ENCODE measurements at regions not wholly inside any gene's neighbourhood (a gene's known extent, or its start where the extent isn't known, plus 50 kb on each side); places are given as distances from the start of the nearest gene placed in this dataset.

GRCh38 chr9:108631496-108632285 is 224.1 kb downstream of the ACTL7B start:
- no peak overlapping the region for H3K4me3 ChIP-seq (ENCODE audit: low read depth, low read length)
- DNase-seq (ENCODE audit: low read depth), result no peak

DNA sequence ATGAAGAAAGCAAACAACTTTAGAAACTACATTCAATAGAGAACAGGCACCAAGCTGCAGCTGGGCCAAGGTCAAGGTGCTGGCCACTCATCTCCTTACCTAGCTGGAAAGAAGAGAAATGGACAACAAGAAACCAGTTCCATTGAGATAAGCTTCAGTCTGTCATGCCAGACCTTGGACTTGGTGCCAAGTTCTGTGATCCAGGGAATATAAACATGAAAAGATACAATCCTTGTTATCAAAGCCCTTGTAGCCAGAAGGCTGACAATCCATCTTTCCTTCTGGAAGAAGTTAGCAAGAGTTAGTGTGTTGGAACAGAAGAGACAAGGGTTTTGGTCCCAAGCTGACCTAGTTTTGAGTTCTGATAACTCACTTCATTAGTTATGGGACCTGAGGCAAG is 227.5 kb downstream of the ACTL7B start:
- H3K4me3 ChIP-seq (ENCODE audit: low read depth, low read length), result no peak overlapping the region
- DNase-seq (ENCODE audit: low read depth), result no peak

DNA sequence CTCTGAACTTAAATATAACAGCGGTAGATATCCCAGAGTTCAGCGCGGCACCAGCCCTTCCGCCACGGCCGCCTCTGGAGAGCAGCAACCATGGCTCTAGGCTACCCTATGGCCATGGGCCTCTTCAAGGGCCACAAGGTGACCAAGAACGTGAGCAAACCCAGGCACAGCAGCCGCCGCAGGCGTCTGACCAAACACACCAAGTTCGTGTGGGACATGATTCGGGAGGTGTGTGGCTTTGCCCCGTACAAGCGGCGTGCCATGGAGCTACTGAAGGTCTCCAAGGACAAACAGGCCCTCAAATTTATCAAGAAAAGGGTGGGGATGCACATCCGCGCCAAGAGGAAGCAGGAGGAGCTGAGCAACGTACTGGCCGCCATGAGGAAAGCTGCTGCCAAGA is 229.0 kb downstream of the ACTL7B start:
- H3K4me3 ChIP-seq (ENCODE audit: low read depth, low read length), result no peak overlapping the region
- no peak for DNase-seq (ENCODE audit: low read depth)

- H3K4me3 ChIP-seq (ENCODE audit: low read depth, low read length), result no peak overlapping the region
- DNase-seq (ENCODE audit: low read depth), result no peak
These were observed 233.6 kb downstream of the ACTL7B start for GRCh38 chr9:108621991-108622855.

- no peak overlapping the region for H3K4me3 ChIP-seq (ENCODE audit: low read depth, low read length)
- no peak for DNase-seq (ENCODE audit: low read depth)
These were observed 235.0 kb downstream of the ACTL7B start for GRCh38 chr9:108620767-108621166.

DNA sequence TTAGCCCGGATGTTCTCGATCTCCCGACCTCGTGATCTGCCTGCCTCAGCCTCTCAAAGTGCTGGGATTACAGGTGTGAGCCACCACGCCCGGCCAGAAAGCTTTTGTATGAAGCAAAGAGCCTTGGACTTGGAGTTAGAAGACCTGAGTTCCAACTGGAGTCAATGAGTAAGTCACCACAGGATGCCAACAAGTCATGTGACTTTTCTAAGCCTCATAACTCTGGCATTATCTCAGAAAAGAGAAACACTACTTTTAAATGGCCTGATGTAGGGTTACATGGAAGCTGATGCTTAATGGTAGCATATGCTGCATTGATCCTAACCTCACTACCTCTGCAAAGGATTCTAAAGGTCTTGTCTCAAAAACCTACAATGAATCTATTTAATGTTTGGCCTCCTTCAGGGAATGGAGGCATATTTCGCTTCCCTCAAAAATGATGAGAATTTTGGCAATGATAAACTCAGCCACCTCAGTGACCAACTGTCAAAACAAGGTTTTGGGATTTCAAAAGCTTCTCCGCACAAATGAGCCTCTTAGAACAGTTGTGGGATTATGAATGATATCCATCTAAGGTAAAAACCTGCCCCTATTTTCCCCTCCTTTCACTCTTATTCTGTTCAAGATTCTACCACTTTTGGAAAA is 236.8 kb downstream of the ACTL7B start:
- no peak overlapping the region for H3K4me3 ChIP-seq (ENCODE audit: low read depth, low read length)
- no peak for DNase-seq (ENCODE audit: low read depth)

DNA sequence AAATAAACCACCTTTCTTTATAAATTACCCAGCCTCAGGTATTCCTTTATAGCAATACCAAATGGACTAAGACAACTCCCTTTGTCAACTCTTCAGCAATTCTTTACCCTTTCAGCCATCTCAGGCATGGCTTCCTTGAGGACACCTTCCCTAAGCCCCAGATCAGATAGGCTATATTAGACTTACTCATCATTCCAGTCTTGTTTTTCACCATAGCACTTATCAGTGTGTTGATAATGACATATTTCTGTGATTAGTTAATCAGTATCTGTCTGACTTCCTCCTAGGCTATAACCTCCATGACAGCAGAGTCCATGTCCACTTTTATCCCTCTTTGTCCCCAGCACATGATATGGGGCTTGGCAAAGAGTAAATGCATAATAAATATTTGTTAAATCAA is 238.1 kb downstream of the ACTL7B start:
- no peak overlapping the region for H3K4me3 ChIP-seq (ENCODE audit: low read depth, low read length)
- DNase-seq (ENCODE audit: low read depth), result no peak

- DNase-seq (ENCODE audit: low read depth), result no peak
- H3K4me3 ChIP-seq (ENCODE audit: low read depth, low read length), result no peak overlapping the region
These were observed 240.6 kb downstream of the ACTL7B start for GRCh38 chr9:108615152-108615551.

- no peak for DNase-seq (ENCODE audit: low read depth)
- no peak overlapping the region for H3K4me3 ChIP-seq (ENCODE audit: low read depth, low read length)
These were observed 243.3 kb downstream of the ACTL7B start for GRCh38 chr9:108612513-108612912.

GRCh38 chr9:108609897-108610253 is 245.9 kb downstream of the ACTL7B start:
- DNase-seq (ENCODE audit: low read depth), result no peak
- H3K4me3 ChIP-seq (ENCODE audit: low read depth, low read length), result no peak overlapping the region

DNA sequence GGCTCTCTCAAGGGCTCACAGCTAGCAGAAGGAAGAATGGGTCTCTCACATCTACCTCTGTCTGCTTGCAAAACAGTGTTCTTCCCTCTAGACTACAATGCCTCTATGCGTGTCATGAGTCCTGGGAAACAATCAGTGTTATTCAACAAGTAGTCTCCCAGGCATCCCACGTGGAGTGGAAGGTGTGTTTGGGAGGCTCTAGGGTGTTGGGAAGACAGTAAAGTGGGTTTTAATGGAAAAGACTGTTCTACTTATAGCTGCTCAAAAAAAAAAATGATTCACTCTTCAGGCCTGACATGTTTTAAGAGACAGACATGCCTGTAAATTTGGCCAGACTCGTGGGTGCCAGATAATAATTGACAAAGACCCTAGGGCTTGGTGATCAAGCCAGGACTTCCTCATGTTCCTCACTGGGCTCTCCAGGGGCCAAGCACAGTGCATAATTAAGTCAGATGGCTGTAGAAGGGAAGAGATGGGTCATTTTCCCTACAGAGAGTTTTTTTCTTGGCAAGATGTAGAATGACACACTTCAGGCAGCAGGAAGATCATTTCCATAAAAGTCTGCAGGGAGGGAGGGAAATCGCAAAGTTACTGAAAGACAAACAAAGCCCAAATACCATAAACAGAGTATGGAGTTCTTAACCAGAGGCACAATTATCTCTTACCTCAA is 246.4 kb downstream of the ACTL7B start:
- no peak overlapping the region for H3K4me3 ChIP-seq (ENCODE audit: low read depth, low read length)
- no peak for DNase-seq (ENCODE audit: low read depth)

GRCh38 chr9:108607607-108608006 is 248.2 kb downstream of the ACTL7B start:
- no peak overlapping the region for H3K4me3 ChIP-seq (ENCODE audit: low read depth, low read length)
- DNase-seq (ENCODE audit: low read depth), result no peak

DNA sequence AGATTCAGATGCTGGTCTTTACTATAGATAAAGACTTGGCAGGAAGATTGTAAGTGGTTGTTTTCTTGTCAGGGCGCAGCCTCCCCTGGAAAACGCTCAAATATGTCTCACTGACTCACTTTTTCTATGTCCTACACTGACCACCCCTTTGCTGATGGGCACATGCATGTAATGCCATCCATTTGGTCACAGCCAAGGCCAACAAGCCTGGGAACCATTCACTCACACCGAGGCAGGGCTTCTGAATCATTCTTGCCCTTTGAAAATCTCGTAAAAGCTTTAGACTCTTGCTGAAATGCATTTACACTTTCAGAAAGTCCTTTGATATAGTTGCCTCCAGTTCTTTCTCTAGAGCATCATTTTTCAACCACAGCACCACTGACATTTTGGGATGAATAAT is 249.4 kb downstream of the ACTL7B start:
- no peak overlapping the region for H3K4me3 ChIP-seq (ENCODE audit: low read depth, low read length)
- DNase-seq (ENCODE audit: low read depth), result no peak

DNA sequence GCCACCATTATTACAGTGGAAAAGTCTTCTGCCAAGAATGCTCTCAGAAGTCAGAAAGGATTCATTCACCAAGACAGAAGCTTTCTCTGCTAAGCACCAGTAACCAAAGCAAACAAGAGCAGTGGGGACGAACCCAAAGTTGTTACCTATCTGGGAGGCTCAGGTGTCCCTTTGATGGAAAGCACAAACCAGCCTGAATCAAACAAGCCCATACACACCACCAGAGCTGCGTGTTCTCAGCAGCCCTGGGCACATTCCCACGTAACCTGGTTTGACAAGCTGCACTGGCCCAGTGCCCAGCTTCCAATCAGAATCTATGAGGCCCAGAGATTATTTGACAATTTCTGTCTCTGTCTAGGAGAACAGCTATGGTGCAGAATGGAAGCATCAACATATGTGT is 252.6 kb downstream of the ACTL7B start:
- no peak for DNase-seq (ENCODE audit: low read depth)
- no peak overlapping the region for H3K4me3 ChIP-seq (ENCODE audit: low read depth, low read length)

GRCh38 chr9:108600896-108601295 is 254.9 kb downstream of the ACTL7B start:
- DNase-seq (ENCODE audit: low read depth), result no peak
- no peak overlapping the region for H3K4me3 ChIP-seq (ENCODE audit: low read depth, low read length)

DNA sequence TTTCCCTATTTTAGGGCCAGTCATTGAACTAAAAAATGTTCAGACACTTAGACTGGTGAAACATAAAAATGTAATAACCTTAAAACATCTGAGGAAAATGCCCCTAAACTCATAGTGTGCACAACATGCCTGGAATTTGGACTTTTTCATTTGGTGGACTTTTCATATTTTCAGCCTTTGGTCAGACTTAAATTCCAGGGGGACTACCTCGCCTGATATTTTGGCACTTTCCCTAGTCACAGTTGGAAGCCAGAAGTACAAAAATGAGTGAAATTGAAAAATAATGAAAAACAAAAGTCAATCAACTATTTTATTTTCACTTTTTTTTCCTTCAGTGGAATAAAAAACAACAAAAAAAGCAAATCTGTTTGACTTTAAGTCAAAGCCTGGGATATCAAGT is 256.2 kb downstream of the ACTL7B start:
- no peak for DNase-seq (ENCODE audit: low read depth)
- no peak overlapping the region for H3K4me3 ChIP-seq (ENCODE audit: low read depth, low read length)

DNA sequence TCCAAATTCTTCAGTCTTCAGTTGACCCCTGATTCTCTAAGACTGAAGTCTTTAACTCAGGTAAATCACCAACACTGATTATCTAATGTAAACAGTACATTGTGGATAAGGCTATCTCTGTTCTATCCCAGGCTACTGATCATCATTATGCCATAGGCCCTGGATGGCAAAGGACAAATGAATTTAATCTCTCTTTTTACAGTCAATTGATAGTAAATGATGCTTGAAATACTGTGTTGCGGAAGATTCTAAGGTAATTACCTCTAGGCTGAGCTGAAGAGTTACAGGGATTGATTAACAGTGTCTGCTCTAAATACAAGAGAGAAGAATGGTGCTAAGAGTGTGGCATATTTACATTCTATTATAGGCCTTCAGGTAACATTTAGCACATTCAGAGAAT is 264.7 kb downstream of the ACTL7B start:
- H3K4me3 ChIP-seq (ENCODE audit: low read depth, low read length), result no peak overlapping the region
- no peak for DNase-seq (ENCODE audit: low read depth)

- no peak overlapping the region for H3K4me3 ChIP-seq (ENCODE audit: low read depth, low read length)
- no peak for DNase-seq (ENCODE audit: low read depth)
These were observed 267.5 kb downstream of the ACTL7B start for GRCh38 chr9:108588246-108588645.

DNA sequence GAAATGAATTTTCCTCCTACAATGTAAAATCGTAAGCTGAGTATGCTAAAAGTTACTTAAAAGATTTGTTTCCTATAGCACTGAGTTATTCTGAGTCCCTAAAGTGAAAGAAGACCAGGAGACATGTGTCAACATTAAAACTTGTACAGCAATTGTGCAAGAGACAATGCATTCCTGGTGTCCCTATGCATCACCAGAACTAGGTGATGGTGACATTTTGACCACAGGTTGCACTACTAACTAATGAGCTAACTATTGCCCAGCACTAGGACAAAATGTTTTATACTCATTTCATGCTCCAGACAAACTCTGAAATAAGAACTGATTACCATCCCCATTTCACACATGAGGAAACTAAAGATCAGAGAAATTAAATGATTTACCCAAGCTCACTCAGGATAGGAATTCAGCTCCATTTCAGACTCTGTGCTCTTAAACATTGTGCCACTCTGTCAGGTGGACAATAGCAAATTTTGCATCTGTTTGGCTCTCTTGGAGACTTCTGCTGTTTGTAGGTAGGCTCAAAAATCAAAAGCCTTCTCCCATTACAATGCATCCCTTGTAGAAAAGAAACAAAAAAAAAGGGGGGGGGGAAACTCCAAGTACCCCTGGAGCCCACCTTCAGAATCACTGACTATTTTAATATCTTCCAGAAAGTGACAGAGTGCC is 269.2 kb downstream of the ACTL7B start:
- no peak for DNase-seq (ENCODE audit: low read depth)
- no peak overlapping the region for H3K4me3 ChIP-seq (ENCODE audit: low read depth, low read length)

All from skeletal muscle cell (primary cell).